Type B pancreatic cell (in vitro differentiated cells): ENCODE measurements at regions not wholly inside any gene's neighbourhood (a gene's known extent, or its start where the extent isn't known, plus 50 kb on each side); places are given as distances from the start of the nearest gene placed in this dataset.
"Not testable (repeated sequence)": the region's sequence is repeated elsewhere in the genome, so short reads cannot be mapped to it uniquely, and the experiment has no call there.

Source experiments
- DNase-seq: peaks from one replicate; pipeline ENCODE4 v3.0.0; 2021; ENCODE audit warnings: mixed read lengths; ENCODE audit not compliant: unreplicated experiment; ENCODE audit errors: extremely low spot score
- H3K27ac Mint-ChIP-seq: 2 replicates; pipeline ENCODE4 v1.8.0; 2021; ENCODE audit warnings: mild to moderate bottlenecking, mixed read lengths
- H3K27me3 Mint-ChIP-seq: 2 replicates; pipeline ENCODE4 v1.8.0; 2021; ENCODE audit warnings: mixed read lengths
- H3K36me3 Mint-ChIP-seq: 2 replicates; pipeline ENCODE4 v1.8.0; 2021; ENCODE audit warnings: mixed read lengths
- H3K4me1 Mint-ChIP-seq: one replicate; pipeline ENCODE4 v1.8.0; 2021; ENCODE audit warnings: mixed read lengths; ENCODE audit not compliant: unreplicated experiment
- H3K4me3 Mint-ChIP-seq: 2 replicates; pipeline ENCODE4 v1.8.0; 2021; ENCODE audit warnings: mild to moderate bottlenecking, mixed read lengths
- H3K9me3 Mint-ChIP-seq: 2 replicates; pipeline ENCODE4 v1.8.0; 2021; ENCODE audit warnings: mixed read lengths
- TF ChIP-seq, protein P1 (sequence below): fragments of 200-600 bp; sonication (generic); conservative IDR thresholded peaks from 2 replicates; pipeline ENCODE4 v1.5.0; 2021; ENCODE audit warnings: antibody characterized with exemption, mild to moderate bottlenecking

DNA sequence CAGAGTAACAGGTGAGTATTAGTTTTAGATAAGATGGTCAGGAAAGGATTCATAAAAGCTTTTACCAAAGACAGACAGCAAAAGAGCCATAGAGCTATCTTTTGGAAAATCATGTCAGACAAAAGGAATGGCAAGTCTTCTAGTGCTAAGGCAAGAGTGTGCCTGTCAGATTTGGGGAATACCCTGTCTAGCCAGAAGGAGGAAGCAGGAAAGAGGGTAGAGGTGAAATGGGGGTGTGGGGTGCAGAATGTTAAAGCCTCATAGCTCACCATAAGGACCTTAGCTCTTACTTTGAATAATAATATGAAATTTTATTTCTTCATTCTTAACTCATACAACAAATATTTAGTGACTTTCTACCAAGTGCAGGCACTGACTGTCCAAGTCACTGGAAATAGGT, 512.1 kb upstream of the ROBO2 start:
- Mint-ChIP-seq H3K27ac (no peak overlapping the region), H3K4me3 (no peak overlapping the region), H3K4me1 (no peaks in the 10 kb centered on the region), H3K27me3 (peaks cover 3% of the 10 kb centered on the region), H3K36me3 (no peaks in the 10 kb centered on the region), H3K9me3 (no peaks in the 10 kb centered on the region)
- TF ChIP-seq, protein P1, sequence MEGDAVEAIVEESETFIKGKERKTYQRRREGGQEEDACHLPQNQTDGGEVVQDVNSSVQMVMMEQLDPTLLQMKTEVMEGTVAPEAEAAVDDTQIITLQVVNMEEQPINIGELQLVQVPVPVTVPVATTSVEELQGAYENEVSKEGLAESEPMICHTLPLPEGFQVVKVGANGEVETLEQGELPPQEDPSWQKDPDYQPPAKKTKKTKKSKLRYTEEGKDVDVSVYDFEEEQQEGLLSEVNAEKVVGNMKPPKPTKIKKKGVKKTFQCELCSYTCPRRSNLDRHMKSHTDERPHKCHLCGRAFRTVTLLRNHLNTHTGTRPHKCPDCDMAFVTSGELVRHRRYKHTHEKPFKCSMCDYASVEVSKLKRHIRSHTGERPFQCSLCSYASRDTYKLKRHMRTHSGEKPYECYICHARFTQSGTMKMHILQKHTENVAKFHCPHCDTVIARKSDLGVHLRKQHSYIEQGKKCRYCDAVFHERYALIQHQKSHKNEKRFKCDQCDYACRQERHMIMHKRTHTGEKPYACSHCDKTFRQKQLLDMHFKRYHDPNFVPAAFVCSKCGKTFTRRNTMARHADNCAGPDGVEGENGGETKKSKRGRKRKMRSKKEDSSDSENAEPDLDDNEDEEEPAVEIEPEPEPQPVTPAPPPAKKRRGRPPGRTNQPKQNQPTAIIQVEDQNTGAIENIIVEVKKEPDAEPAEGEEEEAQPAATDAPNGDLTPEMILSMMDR: no peak
- no peak for DNase-seq

- no peak overlapping the region for H3K27ac Mint-ChIP-seq
- TF ChIP-seq, protein P1: no peak
- no peak for DNase-seq
These were observed 507.6 kb upstream of the ROBO2 start for GRCh38 chr3:76532158-76532822.

GRCh38 chr3:76533710-76534109, 506.2 kb upstream of the ROBO2 start:
- not testable (repeated sequence) for H3K27me3 Mint-ChIP-seq, H3K36me3 Mint-ChIP-seq, DNase-seq, H3K9me3 Mint-ChIP-seq, H3K4me1 Mint-ChIP-seq, H3K4me3 Mint-ChIP-seq, H3K27ac Mint-ChIP-seq

More at GRCh38 chr3:76532158-76532822, 507.6 kb upstream of the ROBO2 start:
- Mint-ChIP-seq H3K27me3 (peaks cover 3% of the 10 kb centered on the region), H3K4me1 (no peaks in the 10 kb centered on the region), H3K9me3 (no peaks in the 10 kb centered on the region), H3K4me3 (no peak overlapping the region), H3K36me3 (no peaks in the 10 kb centered on the region)

GRCh38 chr3:76537857-76538256, 502.0 kb upstream of the ROBO2 start:
- H3K27me3 Mint-ChIP-seq, H3K4me3 Mint-ChIP-seq, H3K36me3 Mint-ChIP-seq, DNase-seq, H3K27ac Mint-ChIP-seq, H3K9me3 Mint-ChIP-seq, H3K4me1 Mint-ChIP-seq: not testable (repeated sequence)

GRCh38 chr3:76547674-76548073, 492.2 kb upstream of the ROBO2 start:
- Mint-ChIP-seq H3K9me3 (no peaks in the 10 kb centered on the region), H3K27ac (no peak overlapping the region), H3K36me3 (no peaks in the 10 kb centered on the region), H3K27me3 (no peaks in the 10 kb centered on the region), H3K4me1 (no peaks in the 10 kb centered on the region), H3K4me3 (no peak overlapping the region)
- TF ChIP-seq, protein P1: no peak
- DNase-seq: no peak

DNA sequence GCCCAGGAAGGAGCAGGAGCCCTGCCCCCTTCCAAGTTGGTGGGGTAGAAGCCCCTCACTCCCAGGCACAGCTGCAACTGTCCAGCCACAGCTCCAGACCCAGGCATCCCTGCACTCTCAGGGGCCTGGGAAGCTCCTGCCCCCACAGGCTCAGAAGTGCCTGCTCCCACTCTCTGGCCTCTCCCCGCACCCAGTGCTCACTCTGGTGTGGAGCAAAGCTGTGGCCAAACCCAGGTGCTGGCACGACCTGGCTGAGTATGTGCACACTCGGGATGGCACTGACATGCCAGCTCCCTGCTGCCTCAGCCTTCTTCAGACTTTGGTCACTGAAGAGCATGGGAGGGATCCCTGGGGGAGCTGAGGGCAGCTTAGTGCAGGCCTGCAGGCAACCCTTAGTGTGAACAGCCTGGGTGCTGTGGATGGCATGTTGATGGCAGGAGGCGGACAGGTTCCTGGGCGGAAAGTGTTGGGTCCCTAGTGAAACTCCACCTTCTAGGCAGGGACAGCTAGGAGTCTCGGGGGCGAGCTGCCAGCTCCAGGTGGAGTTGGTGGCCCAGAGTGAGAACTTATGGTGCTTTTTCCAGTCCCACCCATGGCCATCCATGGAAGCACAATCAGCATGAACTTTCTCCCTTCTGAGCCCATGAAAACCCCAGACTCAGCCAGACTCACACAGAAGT, 489.2 kb upstream of the ROBO2 start:
- TF ChIP-seq, protein P1: no peak
- Mint-ChIP-seq H3K27me3 (peaks cover 4% of the 10 kb centered on the region), H3K4me1 (no peaks in the 10 kb centered on the region), H3K27ac (no peak overlapping the region), H3K9me3 (no peaks in the 10 kb centered on the region), H3K36me3 (no peaks in the 10 kb centered on the region), H3K4me3 (no peak overlapping the region)
- no peak for DNase-seq
